PFSK-1 (cell line): ENCODE measurements at regions not wholly inside any gene's neighbourhood (a gene's known extent, or its start where the extent isn't known, plus 50 kb on each side); places are given as distances from the start of the nearest gene placed in this dataset.

Experiments
- FOXP2 ChIP-seq: optimal IDR thresholded peaks from 2 replicates; pipeline ENCODE3; 2011; ENCODE audit warnings: borderline replicate concordance, control low read depth, inconsistent platforms; ENCODE audit not compliant: insufficient read depth; ENCODE audit errors: extremely low read length, extremely low read depth
- POLR2AphosphoS5 ChIP-seq: IDR thresholded peaks from 2 replicates; pipeline ENCODE4 v1.6.1; 2012; ENCODE audit warnings: low read depth, mild to moderate bottlenecking, control low read depth, low read length, moderate library complexity
- REST ChIP-seq, 2 experiments: IDR thresholded peaks; 2 replicates each; pipeline versions ENCODE4 v1.6.1 to v1.8.0; 2011 to 2012; ENCODE audit warnings: low read depth in 2 of 2, low read length in 2 of 2, control low read depth in 1 of 2, inconsistent platforms in 1 of 2, mild to moderate bottlenecking in 1 of 2, moderate library complexity in 1 of 2; ENCODE audit not compliant: insufficient read depth in 1 of 2
- TAF1 ChIP-seq: IDR thresholded peaks from 2 replicates; pipeline ENCODE4 v1.6.1; 2012; ENCODE audit warnings: low read length, control low read depth, borderline replicate concordance; ENCODE audit not compliant: insufficient read depth

DNA sequence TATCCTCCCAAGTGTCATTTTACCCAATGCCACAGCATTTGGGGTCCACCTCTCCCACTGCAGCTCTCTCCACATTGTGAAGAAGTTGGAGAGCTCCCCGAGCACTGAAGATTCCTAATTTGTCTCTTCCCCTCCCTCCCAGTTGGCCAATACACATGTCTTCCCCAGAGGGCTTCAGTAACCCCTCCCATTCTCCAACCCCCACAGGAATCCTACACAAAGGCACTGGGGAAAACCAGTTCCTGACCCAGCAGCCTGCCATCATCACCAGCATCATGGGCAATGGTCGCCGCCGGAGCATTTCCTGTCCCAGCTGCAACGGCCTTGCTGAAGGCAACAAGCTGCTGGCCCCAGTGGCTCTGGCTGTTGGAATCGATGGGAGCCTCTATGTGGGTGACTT is 87.3 kb upstream of the WWC1 start:
- TF ChIP-seq TAF1: no peak
- no peak for TF ChIP-seq FOXP2
- no peak for TF ChIP-seq POLR2AphosphoS5
- TF ChIP-seq REST (IDR thresholded peaks at IDR 0.05; ENCODE audit: insufficient read depth in 1 of 2, low read depth in 2 of 2, low read length in 2 of 2): no peak
